Right lobe of liver (tissue), 4 donors: ENCODE measurements at regions not wholly inside any gene's neighbourhood (a gene's known extent, or its start where the extent isn't known, plus 50 kb on each side); places are given as distances from the start of the nearest gene placed in this dataset.

Experiments used
- POLR2A ChIP-seq: fragments of 450-650 bp; IDR thresholded peaks from one replicate; pipeline ENCODE4 v1.6.1; 2017; ENCODE audit warnings: antibody characterized with exemption, mild to moderate bottlenecking
- TF ChIP-seq, protein P1 (sequence below), 4 donors: fragments of 200-600 bp in 3 of 4; fragments of 450-650 bp in 1 of 4; IDR thresholded peaks; one replicate each; pipeline versions ENCODE4 v1.5.1 to v1.8.0; 2016 to 2022; ENCODE audit warnings: antibody characterized with exemption in 4 of 4, mild to moderate bottlenecking in 2 of 4
- donor health status: DM: no; HTN: no; CAD: no.
- donor health status: DM: no; HTN: no; CAD: no.
- donor health status: DM: no; HTN: yes; CAD: no.

DNA sequence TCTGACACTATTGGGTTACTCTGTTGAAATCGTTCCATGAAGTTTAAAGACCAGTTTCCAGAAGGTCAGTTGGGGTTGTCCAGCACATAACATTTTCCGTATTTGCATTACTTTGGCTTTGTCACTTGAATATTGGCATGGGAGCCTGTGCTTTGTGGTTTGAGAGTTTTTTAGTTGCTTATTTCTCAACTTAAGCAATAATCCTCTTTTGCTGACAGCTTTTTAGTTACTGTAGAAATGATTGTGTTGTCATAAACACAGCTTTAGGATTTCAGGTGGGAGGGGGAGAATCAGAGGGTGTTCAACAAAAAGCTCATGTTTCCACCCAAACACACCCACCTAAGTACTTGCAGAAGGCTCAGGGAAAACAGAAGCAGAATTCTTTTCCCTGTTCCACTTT lies 210.7 kb upstream of the TLL1 start:
- TF ChIP-seq, protein P1, sequence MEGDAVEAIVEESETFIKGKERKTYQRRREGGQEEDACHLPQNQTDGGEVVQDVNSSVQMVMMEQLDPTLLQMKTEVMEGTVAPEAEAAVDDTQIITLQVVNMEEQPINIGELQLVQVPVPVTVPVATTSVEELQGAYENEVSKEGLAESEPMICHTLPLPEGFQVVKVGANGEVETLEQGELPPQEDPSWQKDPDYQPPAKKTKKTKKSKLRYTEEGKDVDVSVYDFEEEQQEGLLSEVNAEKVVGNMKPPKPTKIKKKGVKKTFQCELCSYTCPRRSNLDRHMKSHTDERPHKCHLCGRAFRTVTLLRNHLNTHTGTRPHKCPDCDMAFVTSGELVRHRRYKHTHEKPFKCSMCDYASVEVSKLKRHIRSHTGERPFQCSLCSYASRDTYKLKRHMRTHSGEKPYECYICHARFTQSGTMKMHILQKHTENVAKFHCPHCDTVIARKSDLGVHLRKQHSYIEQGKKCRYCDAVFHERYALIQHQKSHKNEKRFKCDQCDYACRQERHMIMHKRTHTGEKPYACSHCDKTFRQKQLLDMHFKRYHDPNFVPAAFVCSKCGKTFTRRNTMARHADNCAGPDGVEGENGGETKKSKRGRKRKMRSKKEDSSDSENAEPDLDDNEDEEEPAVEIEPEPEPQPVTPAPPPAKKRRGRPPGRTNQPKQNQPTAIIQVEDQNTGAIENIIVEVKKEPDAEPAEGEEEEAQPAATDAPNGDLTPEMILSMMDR (IDR thresholded peaks at IDR 0.05), result no peak
- no peak for TF ChIP-seq POLR2A
